Stimulated activated CD8-positive, alpha-beta memory T cell treated with anti-CD3 and anti-CD28 coated beads, Interleukin-7, amount 100 ng/mL, for 24 hours (primary cell): ENCODE measurements at regions not wholly inside any gene's neighbourhood (a gene's known extent, or its start where the extent isn't known, plus 50 kb on each side); places are given as distances from the start of the nearest gene placed in this dataset.

Source experiments
- DNase-seq: peaks from one replicate; pipeline ENCODE4 v3.0.0-alpha.2; 2020; ENCODE audit warnings: low read depth

- no peak for DNase-seq
Observed at GRCh38 chr14:97210202-97210601, 413.0 kb downstream of the VRK1 start.

GRCh38 chr14:97212399-97212798, 415.2 kb downstream of the VRK1 start:
- no peak for DNase-seq

- no peak for DNase-seq
Observed at GRCh38 chr14:97213720-97214119, 416.5 kb downstream of the VRK1 start.

- no peak for DNase-seq
Observed at GRCh38 chr14:97215263-97215969, 418.2 kb downstream of the VRK1 start.

DNA sequence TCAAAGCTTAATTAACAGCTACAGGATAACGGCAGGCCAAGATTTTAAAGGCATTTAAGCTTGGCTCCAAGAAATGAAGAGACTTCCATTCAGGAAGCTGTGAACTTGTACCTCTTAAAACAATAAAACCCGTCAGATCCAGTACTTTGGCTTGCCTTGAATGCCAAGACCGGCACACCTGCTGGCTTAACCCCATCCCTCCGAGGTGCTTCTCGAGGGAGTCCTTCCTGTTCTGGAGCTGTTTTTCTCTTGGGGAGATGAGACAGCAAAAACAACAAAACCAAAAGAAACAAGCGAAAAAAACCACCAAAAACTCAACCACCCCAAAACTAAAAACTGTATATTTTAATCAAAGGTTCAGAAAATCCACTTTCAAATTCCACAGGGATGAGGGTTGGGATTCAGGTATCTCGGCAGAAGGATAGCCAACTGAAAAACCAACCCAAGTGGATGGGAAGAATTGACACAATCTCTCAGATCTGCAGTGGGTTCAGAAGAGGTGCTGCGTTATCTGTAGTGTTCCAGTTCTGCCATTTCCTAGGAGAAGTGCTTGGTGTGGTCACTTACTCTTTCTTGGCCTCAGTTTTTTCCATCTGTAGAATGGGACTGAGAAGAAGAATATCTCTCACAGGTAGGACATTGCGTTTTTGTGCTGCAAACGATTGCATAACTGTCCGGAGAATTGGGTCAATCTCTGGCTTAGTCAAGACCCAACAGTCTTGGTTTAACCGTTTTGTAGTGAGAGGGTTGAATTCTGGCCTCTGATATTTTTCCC, 420.1 kb downstream of the VRK1 start:
- no peak for DNase-seq

DNA sequence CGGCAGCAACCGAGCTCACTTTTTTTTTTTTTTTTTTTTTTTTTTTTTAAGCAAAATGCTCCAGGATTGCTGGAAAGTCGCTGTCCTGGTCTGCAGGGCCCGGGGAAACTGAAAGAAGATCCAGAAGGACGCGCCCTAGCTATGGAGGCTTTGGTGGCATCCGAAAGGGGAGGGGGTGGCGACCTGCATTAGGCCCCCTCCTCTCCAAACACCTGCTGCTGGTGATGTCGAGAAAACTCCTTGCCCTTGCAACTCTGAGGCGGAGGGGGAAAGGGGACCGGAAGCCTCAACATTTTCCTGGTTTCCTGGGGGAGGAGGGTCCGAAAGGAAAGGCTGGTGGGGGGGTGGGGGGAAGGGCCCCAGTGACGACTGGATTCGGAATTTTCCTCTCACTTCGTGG, 421.1 kb downstream of the VRK1 start:
- DNase-seq = no peak

DNA sequence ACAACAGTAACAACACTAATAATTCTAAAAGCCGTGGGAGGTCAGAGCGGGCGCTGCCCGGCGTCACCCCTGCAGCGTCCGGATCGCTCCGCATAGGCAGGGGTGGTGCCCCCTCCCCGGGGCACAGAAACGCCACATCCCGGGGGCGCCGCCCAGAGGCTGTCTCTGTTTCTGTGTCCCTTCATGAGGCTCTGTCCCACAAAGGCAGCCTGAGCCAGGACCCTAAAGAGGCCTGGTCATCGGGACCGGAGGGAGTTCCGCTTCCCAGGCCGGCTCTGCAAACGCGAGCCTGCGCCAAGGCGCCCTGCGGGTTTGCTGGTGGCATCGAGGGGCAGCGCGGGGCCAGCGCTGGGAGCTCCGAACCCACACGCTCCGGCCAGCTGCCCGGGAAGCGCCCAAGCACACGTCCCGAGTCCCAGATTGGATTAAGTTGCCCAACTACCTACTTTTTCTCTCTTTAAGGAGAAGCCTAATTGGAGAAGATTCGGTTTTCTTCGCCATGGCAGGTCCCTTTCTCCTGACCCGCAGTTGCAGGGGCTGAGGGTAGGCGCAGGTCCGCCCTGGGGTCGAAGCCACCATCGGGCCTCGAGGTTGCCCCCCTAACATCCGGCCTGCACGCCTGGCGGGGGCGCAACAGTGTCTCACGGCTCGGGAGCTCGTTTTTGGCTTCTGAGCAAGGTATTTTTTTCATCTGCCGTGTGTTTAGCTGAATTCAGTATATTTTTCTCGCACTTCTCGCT, 421.7 kb downstream of the VRK1 start:
- DNase-seq = peak; percentile 18

GRCh38 chr14:97219431-97220017, 422.3 kb downstream of the VRK1 start:
- no peak for DNase-seq

DNA sequence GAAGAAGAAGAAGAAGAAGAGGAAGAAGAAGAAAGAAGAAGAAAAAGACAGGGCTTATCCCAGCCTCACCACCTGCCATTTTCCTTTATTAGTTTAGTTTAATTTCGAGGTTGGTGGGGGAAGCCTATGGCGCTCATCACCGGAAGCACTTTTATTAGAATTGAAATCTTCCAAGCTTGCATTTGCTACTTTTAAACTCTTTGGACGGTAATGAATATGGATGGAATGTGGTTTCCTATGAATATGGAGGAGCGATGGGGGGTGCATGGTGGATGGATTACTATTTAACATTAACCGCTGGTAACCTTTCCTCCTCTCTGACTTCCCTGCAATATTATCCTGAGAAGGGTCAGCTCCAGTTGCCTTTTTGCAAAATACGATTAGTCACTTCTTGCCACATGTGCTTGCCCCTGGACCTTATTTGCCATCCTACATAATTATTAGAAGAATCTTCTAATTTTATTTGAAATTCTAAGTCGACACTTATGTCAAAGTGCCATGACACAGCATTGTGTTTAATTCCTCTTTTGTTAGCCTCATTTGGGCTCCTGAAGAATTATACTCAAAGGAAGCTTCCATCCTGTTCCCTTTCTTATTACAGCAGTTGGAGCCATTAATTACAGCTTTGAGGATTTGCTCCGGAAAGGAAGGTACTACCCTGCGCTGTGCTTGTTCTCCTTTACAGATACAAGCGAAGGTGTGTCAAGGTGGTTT, 424.5 kb downstream of the VRK1 start:
- DNase-seq = no peak

DNA sequence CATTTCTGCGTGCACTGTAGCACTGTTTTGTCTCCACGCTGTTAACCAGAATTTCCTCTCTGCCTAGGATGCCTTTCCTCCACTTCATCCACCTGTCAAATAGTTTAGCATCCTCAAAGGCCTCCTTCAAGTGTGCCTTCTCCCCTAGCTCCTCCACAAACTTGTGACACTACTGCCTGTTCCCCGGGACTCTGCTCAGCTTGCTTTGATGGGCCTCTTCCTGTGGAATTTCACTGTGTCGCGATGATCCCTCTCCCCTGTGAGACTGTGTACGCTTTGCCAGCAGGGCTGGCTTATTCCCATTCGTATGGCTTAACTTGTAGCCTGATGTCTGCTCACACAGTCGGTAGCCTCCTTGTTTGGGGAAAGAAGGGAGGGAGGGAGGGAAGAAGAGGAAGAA, 426.8 kb downstream of the VRK1 start:
- DNase-seq = no peak

DNA sequence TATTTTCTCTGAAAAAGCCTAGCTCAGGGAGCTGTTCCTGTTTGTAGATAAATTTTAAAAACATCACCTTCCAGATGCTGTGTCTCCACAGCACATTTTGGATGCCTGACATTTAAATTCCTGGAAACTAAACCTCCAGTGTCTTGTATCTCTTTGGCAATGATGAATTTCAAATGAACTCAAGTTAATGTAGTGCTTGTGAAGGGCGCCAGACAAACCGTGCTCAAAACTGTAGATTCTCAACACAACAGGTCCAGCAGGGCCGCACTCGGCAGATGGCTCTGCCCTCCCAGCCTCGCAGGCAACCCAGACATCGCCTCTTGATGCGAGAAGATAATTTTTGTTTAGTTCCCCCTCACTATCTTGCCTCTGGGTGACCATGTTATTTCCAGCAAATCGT, 432.9 kb downstream of the VRK1 start:
- no peak for DNase-seq

GRCh38 chr14:97233319-97233985, 436.3 kb downstream of the VRK1 start:
- DNase-seq = no peak

- no peak for DNase-seq
Observed at GRCh38 chr14:97246648-97247047, 449.5 kb downstream of the VRK1 start.

DNA sequence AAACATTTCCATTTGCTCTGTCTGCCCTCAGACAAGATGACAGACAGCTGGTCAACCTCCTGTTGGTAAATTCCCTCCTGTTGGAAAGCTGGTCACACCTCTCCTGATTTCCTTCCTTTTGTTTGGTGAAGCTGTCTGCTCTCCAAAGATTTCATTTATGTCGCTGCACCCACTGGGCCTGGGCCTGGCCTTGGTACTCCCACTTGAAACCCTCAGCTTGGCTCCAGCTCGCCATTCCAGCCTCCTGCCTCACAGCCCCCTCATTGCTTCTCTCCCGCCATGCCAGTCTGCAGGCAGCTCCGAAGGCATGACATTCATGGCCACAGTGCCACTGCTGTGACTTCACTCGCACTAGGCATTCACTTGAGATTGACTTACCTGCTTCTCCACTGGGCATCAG, 451.8 kb downstream of the VRK1 start:
- DNase-seq = no peak

DNA sequence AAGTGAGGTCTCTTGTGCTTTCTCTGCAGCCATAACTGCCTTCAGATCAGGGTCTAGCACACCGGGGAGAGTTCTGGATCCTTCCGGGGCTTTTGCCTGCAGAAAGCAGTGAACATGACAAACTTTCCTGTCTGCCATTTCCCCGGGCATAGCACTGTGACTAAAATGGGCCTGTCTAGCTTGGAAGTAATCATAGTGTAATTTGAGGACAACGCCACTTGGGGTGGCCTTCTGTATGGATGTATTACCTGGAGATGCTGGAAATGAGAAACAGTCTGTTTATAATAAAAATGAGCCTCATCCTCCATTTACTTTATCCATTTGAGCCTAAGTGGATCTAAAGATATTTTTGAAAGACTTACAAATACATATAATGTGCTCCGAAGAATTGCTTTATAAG, 453.7 kb downstream of the VRK1 start:
- no peak for DNase-seq

- no peak for DNase-seq
Observed at GRCh38 chr14:97251491-97252155, 454.4 kb downstream of the VRK1 start.

GRCh38 chr14:97253756-97254155, 456.6 kb downstream of the VRK1 start:
- no peak for DNase-seq

DNA sequence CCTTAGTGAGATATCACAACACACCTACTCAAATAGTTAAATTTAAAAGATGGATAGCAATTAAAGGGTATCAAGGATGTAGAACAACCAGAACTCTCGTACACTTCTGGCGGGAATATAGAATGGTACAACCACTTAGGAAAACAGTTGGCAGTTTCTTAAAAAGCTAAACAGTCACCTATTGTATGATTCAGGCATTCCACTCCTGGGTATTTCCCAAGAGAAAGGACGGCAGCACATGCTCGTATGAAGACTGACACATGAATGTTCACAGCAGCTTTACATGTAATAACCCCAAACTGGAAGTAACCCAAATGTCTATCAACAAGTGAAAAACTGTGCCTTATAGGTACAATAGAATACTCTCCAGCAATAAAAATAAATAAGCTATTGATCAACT, 465.2 kb downstream of the VRK1 start:
- DNase-seq = no peak

- no peak for DNase-seq
Observed at GRCh38 chr14:97264516-97265230, 467.5 kb downstream of the VRK1 start.

DNA sequence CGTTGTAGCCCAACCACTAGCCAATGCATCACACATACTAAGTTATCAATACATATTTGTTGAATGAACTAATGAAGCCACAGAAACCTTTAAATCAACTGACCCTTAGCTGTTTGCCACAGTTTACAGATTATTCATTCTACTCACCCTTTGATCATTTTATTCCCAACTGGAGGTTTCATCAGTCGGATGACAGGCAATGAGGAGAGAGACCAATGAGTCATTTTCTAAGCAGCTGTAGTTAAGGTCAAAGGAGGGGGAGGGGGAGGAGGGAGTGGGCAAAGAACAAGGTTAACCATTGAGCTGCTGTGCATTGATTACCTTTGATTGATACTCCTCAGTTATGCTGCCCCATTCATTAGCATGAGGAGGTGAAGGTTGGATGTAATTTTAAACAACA, 469.5 kb downstream of the VRK1 start:
- no peak for DNase-seq
